NCI-H1105 (cell line): ENCODE measurements at regions not wholly inside any gene's neighbourhood (a gene's known extent, or its start where the extent isn't known, plus 50 kb on each side); places are given as distances from the start of the nearest gene placed in this dataset.

Experiments used
- DNase-seq: peaks from one replicate; lab custom pipeline; 2025; lab: John Stamatoyannopoulos, UW

DNA sequence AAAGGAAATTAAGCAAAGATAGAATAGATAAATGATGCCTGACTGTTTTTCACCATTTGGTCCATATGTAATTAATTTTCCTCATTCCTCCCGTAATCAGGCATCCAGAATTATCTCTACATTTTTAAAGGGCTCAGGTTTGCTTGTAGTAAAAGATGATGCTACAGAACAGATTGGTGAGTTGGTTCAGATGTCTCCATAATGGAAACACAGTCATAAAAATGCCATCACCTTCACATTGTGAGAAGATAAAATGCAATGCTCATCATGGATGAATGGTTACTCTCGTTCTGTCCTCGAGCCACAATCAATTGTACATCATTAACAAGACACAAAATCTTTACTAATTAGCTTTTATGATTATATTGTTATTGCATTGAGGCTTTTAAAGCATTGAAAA lies 64.9 kb upstream of the CELF2 start:
- DNase-seq, result no peak

DNA sequence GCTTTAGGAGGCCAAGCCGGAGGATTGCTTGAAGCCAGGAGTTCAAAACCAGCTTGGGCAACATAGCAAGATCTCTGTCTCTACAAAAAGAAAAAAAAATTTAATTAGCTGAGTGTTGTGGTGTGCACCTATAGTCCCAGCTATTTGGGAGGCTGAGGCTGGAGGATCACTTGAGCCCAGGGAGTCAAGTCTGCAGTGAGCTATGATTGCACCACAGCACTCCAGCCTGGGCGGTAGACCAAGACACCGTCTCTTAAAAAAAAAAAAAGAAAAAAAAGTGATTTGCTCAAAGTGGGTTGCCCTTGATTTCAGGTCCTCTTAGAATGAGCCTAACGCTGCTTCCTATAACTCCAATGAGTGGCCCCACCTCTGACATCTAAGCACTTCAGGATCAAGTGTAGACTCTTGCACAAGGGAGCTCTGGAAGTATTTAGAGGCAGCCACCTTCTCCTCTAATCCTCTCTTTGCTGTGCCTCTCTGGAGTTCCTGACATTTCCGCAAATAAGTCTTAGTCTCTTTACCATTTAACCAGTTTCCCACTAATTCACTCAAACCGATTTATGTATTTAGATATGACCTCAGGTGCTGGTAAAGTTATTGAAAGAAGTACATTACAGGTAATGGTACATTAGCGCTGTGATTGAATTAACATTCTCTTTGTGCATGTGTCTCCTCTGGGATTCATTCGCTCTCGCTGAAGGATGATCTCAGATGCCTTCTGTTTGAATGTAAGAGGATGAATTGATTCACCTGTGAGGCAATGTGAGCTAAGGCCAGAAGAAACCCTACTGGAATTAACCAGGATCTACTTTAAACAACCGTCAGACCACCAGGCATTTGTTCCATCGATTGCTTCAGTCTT lies 60.8 kb upstream of the CELF2 start:
- DNase-seq, result no peak

GRCh38 chr10:10958041-10958440 lies 59.6 kb upstream of the CELF2 start:
- no peak for DNase-seq

DNA sequence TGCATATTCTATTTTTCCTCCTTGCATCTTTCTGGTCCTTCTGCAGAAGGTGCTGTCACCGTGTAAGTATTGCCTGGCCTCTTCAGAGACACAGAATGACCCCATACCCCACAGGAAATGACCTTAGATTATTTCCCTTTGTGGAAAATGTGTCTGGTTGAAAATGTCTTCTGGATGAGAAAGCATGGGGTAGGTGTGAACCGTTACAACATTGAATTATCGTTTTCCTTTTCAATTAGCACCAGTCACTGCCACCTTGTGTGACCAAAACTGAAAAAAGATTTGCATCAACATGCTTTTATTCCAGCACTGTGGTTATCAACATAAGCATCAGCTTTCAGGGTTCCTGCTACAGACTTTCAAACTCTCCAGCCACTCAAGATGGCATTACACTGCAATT lies 58.0 kb upstream of the CELF2 start:
- DNase-seq, result no peak

- no peak for DNase-seq
These were observed 57.1 kb upstream of the CELF2 start for GRCh38 chr10:10960534-10960933.

DNA sequence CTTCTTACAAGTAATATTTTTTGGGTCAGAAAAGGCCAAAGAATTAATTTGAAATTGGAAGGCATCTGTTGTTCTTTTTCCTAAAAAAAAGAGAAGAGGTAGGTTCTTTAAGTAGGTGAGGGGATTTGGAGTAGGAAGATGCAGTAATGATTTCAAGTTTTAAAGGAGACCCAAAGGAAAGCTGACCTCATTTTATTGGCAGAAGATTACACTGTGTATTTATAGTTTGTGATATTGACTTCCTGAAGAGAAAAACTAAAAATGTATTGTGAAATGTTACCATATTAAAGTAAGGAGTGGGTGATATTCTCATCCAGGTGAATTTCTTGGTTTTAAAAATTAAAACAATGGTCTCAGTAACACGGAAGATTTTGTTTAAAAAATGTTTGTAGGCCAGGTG lies 56.6 kb upstream of the CELF2 start:
- DNase-seq, result no peak

- no peak for DNase-seq
These were observed 50.6 kb upstream of the CELF2 start for GRCh38 chr10:10967029-10967428.

DNA sequence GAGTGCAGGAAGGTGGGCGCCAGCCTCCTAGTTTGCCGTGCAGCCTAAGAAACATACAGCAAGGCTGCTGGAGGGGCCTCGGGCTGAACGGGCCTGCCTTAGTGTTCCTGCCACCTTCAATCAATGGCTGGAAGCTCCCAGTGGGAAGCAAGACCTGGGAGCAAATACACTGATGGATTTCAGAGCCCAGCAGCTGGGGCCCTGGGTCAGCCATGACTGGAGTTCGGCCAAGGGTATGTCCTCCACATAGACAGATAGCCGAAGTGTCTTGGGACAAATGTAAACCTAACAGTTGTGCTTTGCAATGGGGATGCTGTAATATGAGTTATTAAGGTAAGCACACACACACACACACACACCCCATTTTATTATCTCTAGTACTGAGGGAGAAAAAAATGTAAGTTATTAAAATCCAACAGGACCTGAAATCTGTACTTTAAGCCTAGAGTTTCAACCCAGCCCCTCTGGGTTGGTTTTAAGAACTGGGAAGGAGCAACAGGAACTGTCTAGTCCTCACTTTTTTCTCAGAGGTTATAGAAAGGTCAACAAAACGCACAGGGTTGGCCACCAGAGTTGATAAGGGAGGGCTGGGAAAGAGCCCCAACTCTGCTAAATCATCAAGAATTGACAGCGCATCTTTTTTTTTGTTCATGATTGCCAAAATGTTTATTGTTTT lies 50.0 kb upstream of the CELF2 start:
- no peak for DNase-seq
